GM06990 (cell line): ENCODE measurements at regions not wholly inside any gene's neighbourhood (a gene's known extent, or its start where the extent isn't known, plus 50 kb on each side); places are given as distances from the start of the nearest gene placed in this dataset.

Experiments used
- DNase-seq: peaks from one replicate; pipeline ENCODE4 v3.0.0-alpha.2; 2011; ENCODE audit not compliant: insufficient read length; ENCODE audit errors: extremely low read depth
- H3K27me3 ChIP-seq: replicated peaks from 2 replicates; pipeline ENCODE4 v1.6.0; 2011; ENCODE audit warnings: low read length; ENCODE audit not compliant: control insufficient read depth, insufficient read depth
- H3K36me3 ChIP-seq: 2 replicates; pipeline ENCODE4 v1.5.1; 2011; ENCODE audit warnings: low read length; ENCODE audit not compliant: control insufficient read depth, insufficient read depth
- H3K4me3 ChIP-seq: replicated peaks from 2 replicates; pipeline ENCODE4 v1.5.1; 2011; ENCODE audit warnings: low read depth, mild to moderate bottlenecking, control low read depth, low read length
- CTCF ChIP-seq: IDR thresholded peaks from 2 replicates; pipeline ENCODE4 v1.5.1; 2011; ENCODE audit warnings: low read length, control low read depth, mild to moderate bottlenecking, inconsistent platforms; ENCODE audit not compliant: insufficient read depth, poor library complexity, severe bottlenecking

- no peak overlapping the region for H3K4me3 ChIP-seq
- TF ChIP-seq CTCF: peak; percentile 25
Observed at GRCh38 chr18:23077493-23078256, 57.6 kb upstream of the CABLES1 start.

GRCh38 chr18:23085066-23085465 is 50.2 kb upstream of the CABLES1 start:
- no peak for TF ChIP-seq CTCF
- no peak for DNase-seq
- H3K36me3 ChIP-seq: no peaks in the 10 kb centered on the region
- no peak overlapping the region for H3K4me3 ChIP-seq
- H3K27me3 ChIP-seq: no peaks in the 10 kb centered on the region

More at GRCh38 chr18:23077493-23078256, 57.6 kb upstream of the CABLES1 start:
- Histone ChIP-seq H3K27me3 (no peaks in the 10 kb centered on the region), H3K36me3 (no peaks in the 10 kb centered on the region)
- no peak for DNase-seq
